ENCODE measurements at regions not wholly inside any gene's neighbourhood (a gene's known extent, or its start where the extent isn't known, plus 50 kb on each side); places are given as distances from the start of the nearest gene placed in this dataset.

- Histone ChIP-seq H4K91ac (replicated peaks; ENCODE audit: insufficient read length, low read length) (no peak overlapping the region), H3K23ac (ENCODE audit: insufficient read length) (no peak overlapping the region), H2BK5ac (ENCODE audit: low read depth, low read length) (no peak overlapping the region), H4K5ac (ENCODE audit: insufficient read length, low read depth, low read length) (no peak overlapping the region), H3K27me3 (replicated peaks in 1 of 4; ENCODE audit: control insufficient read depth in 3 of 4, extremely low read depth in 1 of 4, insufficient read depth in 3 of 4, low read length in 3 of 4) (no peaks in the 10 kb centered on the region), H2AFZ (ENCODE audit: low read length) (no peak overlapping the region), H3K56ac (replicated peaks; ENCODE audit: insufficient read length, low read depth, low read length) (no peak overlapping the region), H3K36me3 (ENCODE audit: control insufficient read depth in 2 of 4, insufficient read depth in 4 of 4, low read length in 3 of 4) (no peaks in the 10 kb centered on the region), H3K27ac (ENCODE audit: low read depth, low read length) (no peak overlapping the region), H3K23me2 (ENCODE audit: low read depth, low read length) (no peaks in the 10 kb centered on the region), H3K4me2 (ENCODE audit: insufficient read depth in 1 of 2, low read depth in 2 of 2, low read length in 2 of 2) (no peak overlapping the region), H2BK20ac (ENCODE audit: low read length) (no peak overlapping the region), H3K14ac (ENCODE audit: insufficient read length) (no peak overlapping the region), H3K4ac (replicated peaks; ENCODE audit: insufficient read length, low read depth, low read length) (no peak overlapping the region), H3K79me2 (ENCODE audit: control insufficient read depth in 1 of 2, insufficient read depth in 2 of 2, low read length in 2 of 2) (no peaks in the 10 kb centered on the region), H4K8ac (ENCODE audit: extremely low read depth, insufficient read depth, low read length) (no peak overlapping the region), H3K79me1 (ENCODE audit: low read depth, low read length) (no peaks in the 10 kb centered on the region), H3K9ac (replicated peaks in 1 of 4; ENCODE audit: extremely low read depth in 1 of 4, low read depth in 3 of 4, low read length in 3 of 4) (no peak overlapping the region), H3K18ac (ENCODE audit: extremely low read depth, low read length) (no peak overlapping the region), H3K4me1 (replicated peaks in 1 of 4; ENCODE audit: control insufficient read depth in 3 of 4, insufficient read depth in 4 of 4, low read length in 3 of 4) (no peaks in the 10 kb centered on the region; a peak in 3 of 7 replicates), H3K9me3 (ENCODE audit: insufficient read depth in 2 of 2, low read depth in 1 of 2, low read length in 1 of 2) (no peaks in the 10 kb centered on the region), H2BK120ac (replicated peaks; ENCODE audit: low read depth, low read length) (no peak overlapping the region), H4K20me1 (replicated peaks in 1 of 2; ENCODE audit: control insufficient read depth in 1 of 2, insufficient read depth in 2 of 2, low read length in 2 of 2) (no peaks in the 10 kb centered on the region), H2AK5ac (ENCODE audit: low read depth, low read length) (no peak overlapping the region), H3K4me3 (ENCODE audit: extremely low read depth in 1 of 4, insufficient read depth in 2 of 4, low read depth in 3 of 4, low read length in 4 of 4) (no peak overlapping the region), H2BK15ac (ENCODE audit: low read length) (no peak overlapping the region), H2BK12ac (ENCODE audit: low read depth, low read length) (no peak overlapping the region)
- ChIA-PET CTCF (ENCODE audit: partially characterized antibody) (interaction anchor here (1.4 kb wide), 1 partner anchor 48 kb away, joined by 3 read pairs; no protein-coding TSS in a partner anchor), POLR2A (ENCODE audit: partially characterized antibody) (interaction anchor here (0.9 kb wide), 1 partner anchor 11 kb away, joined by 3 read pairs; no protein-coding TSS in a partner anchor)
- WGBS, 2 experiments (ENCODE audit: extremely low coverage in 1 of 2, insufficient coverage in 1 of 2, insufficient read length in 1 of 2, insufficient replicate concordance in 2 of 2, low coverage in 1 of 2, low lambda C conversion rate in 2 of 2, missing lambda C conversion rate in 1 of 2), result 88% methylated on average over 7 of the region's 7 CpGs; no CpG with 5 or more reads in 1 of the 2 experiments
- TF ChIP-seq SUZ12 (IDR thresholded peaks at IDR 0.05; ENCODE audit: low read length) (no peak), KDM4A (IDR thresholded peaks at IDR 0.05; ENCODE audit: low read depth, low read length, severe bottlenecking) (no peak), CBX8 (IDR thresholded peaks at IDR 0.05; ENCODE audit: borderline replicate concordance, low read depth, low read length) (no peak), CHD2 (IDR thresholded peaks at IDR 0.05; ENCODE audit: low read length) (no peak), CTCF (IDR thresholded peaks at IDR 0.05; ENCODE audit: control extremely low read depth in 1 of 3, insufficient read depth in 1 of 3, low read depth in 1 of 3, low read length in 3 of 3) (no peak), POU5F1 (IDR thresholded peaks at IDR 0.05; ENCODE audit: low read depth, low read length) (no peak), NRF1 (IDR thresholded peaks at IDR 0.05; ENCODE audit: low read depth, low read length) (no peak)
- FAIRE-seq (no peak), DNase-seq (ENCODE audit: low read depth in 1 of 2, low spot score in 2 of 2) (no peak)
These were observed 141.7 kb downstream of the CD164 start for GRCh38 chr6:109240370-109241084.
